ENCODE measurements at regions not wholly inside any gene's neighbourhood (a gene's known extent, or its start where the extent isn't known, plus 50 kb on each side); places are given as distances from the start of the nearest gene placed in this dataset.

DNA sequence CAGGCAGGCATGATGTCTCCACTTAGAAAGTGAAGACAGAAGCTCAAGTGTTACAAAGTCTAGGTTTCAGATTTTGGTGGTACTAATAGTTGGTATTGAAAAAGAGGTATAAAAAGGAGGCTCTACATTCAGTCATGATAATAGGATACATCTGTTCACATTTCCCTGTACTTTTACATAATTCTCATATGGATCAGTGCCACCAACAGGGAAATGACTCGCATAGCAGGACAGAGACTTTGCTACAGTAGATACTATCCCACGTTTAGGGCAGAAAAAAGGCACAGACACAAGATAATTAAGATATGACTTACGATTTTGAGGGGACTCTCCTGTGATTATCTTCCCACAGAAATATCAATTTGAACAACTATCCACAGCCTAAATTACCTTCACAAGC lies 1062.9 kb upstream of the EPHA6 start:
- H3K27me3 ChIP-seq (ENCODE audit: control insufficient read depth in 2 of 2, insufficient read depth in 2 of 2, low read length in 2 of 2) = no peaks in the 10 kb centered on the region
- no peaks in the 10 kb centered on the region for H3K36me3 ChIP-seq (ENCODE audit: control insufficient read depth in 2 of 2, insufficient read depth in 2 of 2, low read length in 2 of 2)
- peaks cover 0 to 1% of the 10 kb centered on the region in 2 donors for H3K9me3 ChIP-seq (ENCODE audit: control insufficient read depth in 2 of 2, low read length in 2 of 2)
- no peak overlapping the region for H3K27ac ChIP-seq (ENCODE audit: low read depth in 2 of 2, low read length in 2 of 2)
- H3K4me3 ChIP-seq (ENCODE audit: low read length in 2 of 2) = no peak overlapping the region
- H3K9ac ChIP-seq (ENCODE audit: low read depth in 1 of 2, low read length in 2 of 2) = no peak overlapping the region
- no peaks in the 10 kb centered on the region for H3K4me1 ChIP-seq (ENCODE audit: control insufficient read depth in 2 of 2, insufficient read depth in 2 of 2, low read length in 2 of 2)

DNA sequence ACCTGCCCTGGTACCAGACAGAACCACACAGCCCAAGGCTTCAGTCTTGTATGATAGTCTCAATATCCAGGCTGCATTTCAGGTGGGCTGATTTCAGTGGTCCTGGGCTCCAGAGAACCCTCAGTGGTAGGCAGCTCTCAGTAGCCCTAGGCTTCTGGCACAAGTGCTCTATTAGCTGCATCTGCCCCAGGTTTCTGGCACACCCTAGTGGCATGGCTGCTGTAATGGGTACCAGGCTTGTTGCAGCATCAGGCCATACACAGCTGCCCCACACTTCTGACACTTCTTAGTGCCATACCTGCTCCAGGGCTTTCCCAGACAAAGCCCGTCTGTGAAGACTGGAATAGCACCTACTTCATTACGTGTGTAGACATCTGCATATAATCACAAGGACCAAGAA lies 1062.2 kb upstream of the EPHA6 start:
- Histone ChIP-seq H3K4me3 (ENCODE audit: low read length in 2 of 2) (no peak overlapping the region), H3K36me3 (ENCODE audit: control insufficient read depth in 2 of 2, insufficient read depth in 2 of 2, low read length in 2 of 2) (no peaks in the 10 kb centered on the region), H3K4me1 (ENCODE audit: control insufficient read depth in 2 of 2, insufficient read depth in 2 of 2, low read length in 2 of 2) (no peaks in the 10 kb centered on the region), H3K9ac (ENCODE audit: low read depth in 1 of 2, low read length in 2 of 2) (no peak overlapping the region), H3K27me3 (ENCODE audit: control insufficient read depth in 2 of 2, insufficient read depth in 2 of 2, low read length in 2 of 2) (no peaks in the 10 kb centered on the region), H3K27ac (ENCODE audit: low read depth in 2 of 2, low read length in 2 of 2) (no peak overlapping the region), H3K9me3 (ENCODE audit: control insufficient read depth in 2 of 2, low read length in 2 of 2) (peaks cover 0 to 1% of the 10 kb centered on the region in 2 donors)

DNA sequence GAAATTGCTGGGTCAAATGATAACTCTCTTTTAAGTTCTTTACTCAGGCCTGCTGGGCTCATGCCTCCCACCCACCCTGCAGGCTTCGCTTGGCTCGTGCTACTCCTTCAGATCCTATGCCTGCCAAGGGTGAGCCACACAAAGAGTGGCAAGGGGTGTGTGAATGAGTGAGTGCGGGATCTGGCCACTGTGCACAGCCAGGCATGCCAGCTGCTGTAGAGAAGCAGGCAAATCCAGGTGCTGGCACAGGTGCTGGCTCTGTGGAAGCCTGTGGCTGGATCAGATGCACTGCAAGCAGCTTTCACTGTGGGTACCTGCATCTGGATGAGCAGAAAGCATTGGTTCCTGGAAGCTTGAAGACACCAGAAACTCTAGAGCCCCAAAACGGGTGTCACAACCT lies 1055.7 kb upstream of the EPHA6 start:
- Histone ChIP-seq H3K9me3 (ENCODE audit: control insufficient read depth in 2 of 2, low read length in 2 of 2) (no peaks in the 10 kb centered on the region), H3K4me1 (ENCODE audit: control insufficient read depth in 2 of 2, insufficient read depth in 2 of 2, low read length in 2 of 2) (no peaks in the 10 kb centered on the region), H3K27ac (ENCODE audit: low read depth in 2 of 2, low read length in 2 of 2) (no peak overlapping the region), H3K4me3 (ENCODE audit: low read length in 2 of 2) (no peak overlapping the region), H3K9ac (ENCODE audit: low read depth in 1 of 2, low read length in 2 of 2) (no peak overlapping the region), H3K27me3 (ENCODE audit: control insufficient read depth in 2 of 2, insufficient read depth in 2 of 2, low read length in 2 of 2) (no peaks in the 10 kb centered on the region), H3K36me3 (ENCODE audit: control insufficient read depth in 2 of 2, insufficient read depth in 2 of 2, low read length in 2 of 2) (no peaks in the 10 kb centered on the region)

DNA sequence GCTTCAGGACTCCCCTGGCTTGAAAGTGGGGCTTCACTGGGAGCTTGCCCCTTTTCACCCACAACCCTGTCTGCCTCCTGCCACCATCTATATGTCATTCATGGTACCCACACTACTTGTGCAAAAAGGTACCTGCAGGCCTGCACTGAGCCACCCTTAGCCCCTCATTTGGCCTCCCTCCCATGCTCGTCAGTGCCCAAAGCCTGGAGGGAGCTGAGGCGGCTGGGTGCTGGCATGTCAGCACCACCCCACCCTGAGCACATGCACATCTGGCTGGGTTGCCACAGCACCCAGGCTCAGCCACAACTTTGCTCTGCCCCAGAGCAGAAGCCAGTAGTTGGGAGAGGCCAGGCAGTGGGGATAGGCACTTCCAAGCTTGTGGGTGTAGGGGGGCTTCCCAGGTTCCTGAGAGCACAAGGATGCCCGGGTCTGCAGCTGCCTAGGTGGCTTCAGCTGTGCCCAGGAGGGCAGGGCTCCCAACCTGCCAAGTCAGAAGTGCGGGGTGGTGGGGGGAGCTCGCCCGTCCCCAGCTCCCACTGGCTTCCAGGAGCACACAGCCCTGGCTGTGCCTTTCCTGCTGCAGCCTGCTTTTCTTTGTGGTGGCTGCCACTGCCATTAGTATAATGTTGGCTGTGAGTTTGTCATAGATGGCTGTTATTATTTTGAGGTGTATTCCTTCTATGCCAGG lies 1054.6 kb upstream of the EPHA6 start:
- Histone ChIP-seq H3K9ac (ENCODE audit: low read depth in 1 of 2, low read length in 2 of 2) (no peak overlapping the region), H3K27me3 (ENCODE audit: control insufficient read depth in 2 of 2, insufficient read depth in 2 of 2, low read length in 2 of 2) (no peaks in the 10 kb centered on the region), H3K27ac (ENCODE audit: low read depth in 2 of 2, low read length in 2 of 2) (no peak overlapping the region), H3K9me3 (ENCODE audit: control insufficient read depth in 2 of 2, low read length in 2 of 2) (no peaks in the 10 kb centered on the region), H3K36me3 (ENCODE audit: control insufficient read depth in 2 of 2, insufficient read depth in 2 of 2, low read length in 2 of 2) (no peaks in the 10 kb centered on the region), H3K4me3 (ENCODE audit: low read length in 2 of 2) (no peak overlapping the region), H3K4me1 (ENCODE audit: control insufficient read depth in 2 of 2, insufficient read depth in 2 of 2, low read length in 2 of 2) (no peaks in the 10 kb centered on the region)

DNA sequence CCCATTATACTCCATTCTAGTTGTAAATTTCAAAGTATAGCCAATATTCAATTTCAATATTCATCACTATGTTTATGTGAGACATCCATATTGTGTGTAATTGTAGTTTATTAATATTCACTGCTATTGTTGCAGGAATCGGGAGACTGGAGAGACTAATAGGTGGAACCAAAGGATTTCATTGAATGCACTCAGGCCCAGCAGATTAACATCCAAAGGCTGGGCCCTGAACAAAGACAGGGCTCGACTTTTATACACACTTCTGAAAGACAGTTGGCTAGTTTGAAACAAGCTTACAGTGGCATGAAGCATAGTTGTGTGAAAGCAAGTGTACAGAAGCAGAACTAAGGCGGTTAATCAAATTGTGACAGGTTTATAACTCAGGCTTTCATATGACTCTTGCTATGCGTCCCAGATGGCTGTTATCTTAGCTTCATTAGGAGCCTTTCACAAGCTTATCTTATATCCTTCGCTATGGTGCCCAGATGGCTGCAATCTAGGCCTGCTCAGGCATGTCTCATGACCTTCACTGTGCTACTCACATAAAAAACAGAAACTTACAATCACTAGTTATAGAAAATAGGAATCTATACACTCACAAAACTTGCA lies 1038.8 kb upstream of the EPHA6 start:
- Histone ChIP-seq H3K36me3 (ENCODE audit: control insufficient read depth in 2 of 2, insufficient read depth in 2 of 2, low read length in 2 of 2) (no peaks in the 10 kb centered on the region), H3K27me3 (ENCODE audit: control insufficient read depth in 2 of 2, insufficient read depth in 2 of 2, low read length in 2 of 2) (no peaks in the 10 kb centered on the region), H3K4me3 (ENCODE audit: low read length in 2 of 2) (no peak overlapping the region), H3K9me3 (ENCODE audit: control insufficient read depth in 2 of 2, low read length in 2 of 2) (peaks cover 0 to 7% of the 10 kb centered on the region in 2 donors), H3K27ac (ENCODE audit: low read depth in 2 of 2, low read length in 2 of 2) (no peak overlapping the region), H3K4me1 (ENCODE audit: control insufficient read depth in 2 of 2, insufficient read depth in 2 of 2, low read length in 2 of 2) (no peaks in the 10 kb centered on the region), H3K9ac (ENCODE audit: low read depth in 1 of 2, low read length in 2 of 2) (no peak overlapping the region)

DNA sequence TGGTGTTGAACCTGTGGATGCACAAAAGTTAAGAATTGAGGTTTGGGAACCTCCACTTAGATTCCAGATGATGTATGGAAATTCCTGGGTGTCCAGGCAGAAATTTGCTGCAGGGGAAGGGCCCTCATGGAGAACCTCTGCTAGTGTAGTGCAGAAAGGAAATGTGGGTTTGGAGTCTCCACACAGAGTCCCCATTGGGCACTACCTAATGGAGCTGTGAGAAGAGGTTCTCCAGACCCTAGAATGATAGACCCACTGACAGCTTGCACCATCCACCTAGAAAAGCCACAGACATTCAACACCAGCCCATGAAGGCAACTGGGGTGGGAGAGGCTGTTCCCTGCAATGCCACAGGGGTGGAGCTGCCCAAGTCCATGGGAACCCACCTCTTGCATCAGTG lies 1032.8 kb upstream of the EPHA6 start:
- H3K27me3 ChIP-seq (ENCODE audit: control insufficient read depth in 2 of 2, insufficient read depth in 2 of 2, low read length in 2 of 2) = no peaks in the 10 kb centered on the region
- no peak overlapping the region for H3K27ac ChIP-seq (ENCODE audit: low read depth in 2 of 2, low read length in 2 of 2)
- no peaks in the 10 kb centered on the region for H3K4me1 ChIP-seq (ENCODE audit: control insufficient read depth in 2 of 2, insufficient read depth in 2 of 2, low read length in 2 of 2)
- no peak overlapping the region for H3K9ac ChIP-seq (ENCODE audit: low read depth in 1 of 2, low read length in 2 of 2)
- no peak overlapping the region for H3K4me3 ChIP-seq (ENCODE audit: low read length in 2 of 2)
- H3K9me3 ChIP-seq (ENCODE audit: control insufficient read depth in 2 of 2, low read length in 2 of 2) = no peaks in the 10 kb centered on the region
- no peaks in the 10 kb centered on the region for H3K36me3 ChIP-seq (ENCODE audit: control insufficient read depth in 2 of 2, insufficient read depth in 2 of 2, low read length in 2 of 2)

DNA sequence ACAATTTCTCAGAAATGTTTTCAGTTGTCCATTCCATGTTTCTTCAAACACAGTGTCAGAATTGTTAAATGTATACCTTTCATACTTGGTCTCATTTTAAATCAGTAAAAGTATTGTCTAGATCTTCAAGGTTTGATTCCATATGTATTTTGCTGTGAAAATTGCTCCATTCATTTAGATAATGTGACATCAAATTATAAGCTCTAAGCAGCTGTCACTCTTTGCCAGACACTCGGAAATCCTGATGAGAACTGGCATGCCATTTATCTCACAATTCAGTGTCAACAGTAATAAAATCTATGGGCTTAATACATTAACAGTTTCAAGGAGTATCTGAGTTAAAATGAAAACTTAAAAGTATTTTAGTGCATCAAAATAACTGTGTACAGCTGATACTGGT lies 1025.3 kb upstream of the EPHA6 start:
- H3K27me3 ChIP-seq (ENCODE audit: control insufficient read depth in 2 of 2, insufficient read depth in 2 of 2, low read length in 2 of 2) = no peaks in the 10 kb centered on the region
- H3K9me3 ChIP-seq (ENCODE audit: control insufficient read depth in 2 of 2, low read length in 2 of 2) = no peaks in the 10 kb centered on the region
- H3K9ac ChIP-seq (ENCODE audit: low read depth in 1 of 2, low read length in 2 of 2) = no peak overlapping the region
- H3K27ac ChIP-seq (ENCODE audit: low read depth in 2 of 2, low read length in 2 of 2) = no peak overlapping the region
- H3K36me3 ChIP-seq (ENCODE audit: control insufficient read depth in 2 of 2, insufficient read depth in 2 of 2, low read length in 2 of 2) = no peaks in the 10 kb centered on the region
- no peak overlapping the region for H3K4me3 ChIP-seq (ENCODE audit: low read length in 2 of 2)
- no peaks in the 10 kb centered on the region for H3K4me1 ChIP-seq (ENCODE audit: control insufficient read depth in 2 of 2, insufficient read depth in 2 of 2, low read length in 2 of 2)

DNA sequence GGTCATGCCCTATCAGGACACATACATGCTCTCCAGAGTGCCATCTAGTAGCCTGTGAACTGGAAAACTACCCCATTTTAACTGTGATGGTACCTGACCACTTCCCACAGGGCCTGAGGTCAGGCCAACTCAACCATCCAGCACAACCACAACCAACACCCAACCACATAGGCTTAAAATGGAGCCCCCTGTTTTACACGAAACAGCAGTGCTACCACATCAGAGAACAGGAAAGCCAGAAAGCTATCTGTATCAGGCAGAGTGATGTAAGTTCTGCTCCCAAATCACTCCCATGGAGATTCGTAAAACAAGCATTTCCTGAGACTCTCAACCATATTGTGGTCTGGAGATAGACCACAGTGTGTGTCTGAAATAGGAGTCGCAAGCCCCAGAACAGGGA lies 1017.3 kb upstream of the EPHA6 start:
- no peaks in the 10 kb centered on the region for H3K36me3 ChIP-seq (ENCODE audit: control insufficient read depth in 2 of 2, insufficient read depth in 2 of 2, low read length in 2 of 2)
- no peaks in the 10 kb centered on the region for H3K9me3 ChIP-seq (ENCODE audit: control insufficient read depth in 2 of 2, low read length in 2 of 2)
- no peak overlapping the region for H3K27ac ChIP-seq (ENCODE audit: low read depth in 2 of 2, low read length in 2 of 2)
- no peak overlapping the region for H3K4me3 ChIP-seq (ENCODE audit: low read length in 2 of 2)
- no peak overlapping the region for H3K9ac ChIP-seq (ENCODE audit: low read depth in 1 of 2, low read length in 2 of 2)
- H3K4me1 ChIP-seq (ENCODE audit: control insufficient read depth in 2 of 2, insufficient read depth in 2 of 2, low read length in 2 of 2) = no peaks in the 10 kb centered on the region
- H3K27me3 ChIP-seq (ENCODE audit: control insufficient read depth in 2 of 2, insufficient read depth in 2 of 2, low read length in 2 of 2) = no peaks in the 10 kb centered on the region

DNA sequence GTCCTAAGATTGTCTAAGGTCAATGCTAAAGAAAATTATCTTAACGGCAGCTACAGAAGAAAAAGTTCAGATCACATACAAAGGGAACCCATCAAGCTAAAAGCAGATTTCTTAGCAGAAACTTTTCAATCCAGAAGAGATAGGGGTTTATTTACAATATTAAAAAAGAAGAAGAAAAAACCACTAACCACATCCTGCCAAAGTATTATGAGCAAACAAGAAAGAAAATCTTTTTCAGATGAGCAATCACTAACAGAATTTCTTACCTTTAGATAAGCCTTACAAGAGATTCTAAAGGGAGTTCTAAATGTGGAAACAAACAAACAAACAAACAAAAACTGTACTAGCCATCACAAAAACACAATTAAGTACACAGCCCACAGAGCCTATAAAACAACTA lies 1015.8 kb upstream of the EPHA6 start:
- H3K27me3 ChIP-seq (ENCODE audit: control insufficient read depth in 2 of 2, insufficient read depth in 2 of 2, low read length in 2 of 2) = no peaks in the 10 kb centered on the region
- H3K9me3 ChIP-seq (ENCODE audit: control insufficient read depth in 2 of 2, low read length in 2 of 2) = no peaks in the 10 kb centered on the region
- no peak overlapping the region for H3K9ac ChIP-seq (ENCODE audit: low read depth in 1 of 2, low read length in 2 of 2)
- no peaks in the 10 kb centered on the region for H3K4me1 ChIP-seq (ENCODE audit: control insufficient read depth in 2 of 2, insufficient read depth in 2 of 2, low read length in 2 of 2)
- H3K4me3 ChIP-seq (ENCODE audit: low read length in 2 of 2) = no peak overlapping the region
- H3K27ac ChIP-seq (ENCODE audit: low read depth in 2 of 2, low read length in 2 of 2) = no peak overlapping the region
- H3K36me3 ChIP-seq (ENCODE audit: control insufficient read depth in 2 of 2, insufficient read depth in 2 of 2, low read length in 2 of 2) = no peaks in the 10 kb centered on the region

DNA sequence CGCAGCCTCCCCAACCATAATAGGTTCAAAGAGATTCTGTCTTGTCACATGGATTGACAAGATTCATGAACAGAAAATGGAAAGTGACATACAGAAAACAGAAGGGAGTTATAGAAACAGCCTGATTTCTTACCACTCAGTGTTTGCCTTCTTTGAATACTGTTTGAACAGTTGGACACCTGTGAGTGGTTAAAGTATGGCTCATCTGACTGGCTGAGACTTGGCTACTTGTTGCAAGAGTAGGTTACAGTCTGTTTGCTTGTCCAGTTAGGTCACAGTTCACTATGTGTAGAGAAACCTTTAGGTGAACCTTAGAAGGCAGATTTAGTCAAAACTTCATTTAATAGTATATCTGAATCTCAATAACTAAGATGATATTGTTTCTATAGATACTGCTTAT lies 1003.9 kb upstream of the EPHA6 start:
- H3K36me3 ChIP-seq (ENCODE audit: control insufficient read depth in 2 of 2, insufficient read depth in 2 of 2, low read length in 2 of 2) = no peaks in the 10 kb centered on the region
- H3K9me3 ChIP-seq (ENCODE audit: control insufficient read depth in 2 of 2, low read length in 2 of 2) = no peaks in the 10 kb centered on the region

More for the DNA sequence above, 1003.9 kb upstream of the EPHA6 start:
- no peaks in the 10 kb centered on the region for H3K27me3 ChIP-seq (ENCODE audit: control insufficient read depth in 2 of 2, insufficient read depth in 2 of 2, low read length in 2 of 2)
- no peaks in the 10 kb centered on the region for H3K4me1 ChIP-seq (ENCODE audit: control insufficient read depth in 2 of 2, insufficient read depth in 2 of 2, low read length in 2 of 2)
- no peak overlapping the region for H3K9ac ChIP-seq (ENCODE audit: low read depth in 1 of 2, low read length in 2 of 2)
- no peak overlapping the region for H3K27ac ChIP-seq (ENCODE audit: low read depth in 2 of 2, low read length in 2 of 2)
- no peak overlapping the region for H3K4me3 ChIP-seq (ENCODE audit: low read length in 2 of 2)
